AG10803 (cell line): ENCODE measurements at regions not wholly inside any gene's neighbourhood (a gene's known extent, or its start where the extent isn't known, plus 50 kb on each side); places are given as distances from the start of the nearest gene placed in this dataset.
"Not testable (repeated sequence)": the region's sequence is repeated elsewhere in the genome, so short reads cannot be mapped to it uniquely, and the experiment has no call there.

ENCODE experiments used
- DNase-seq: peaks from one replicate; pipeline ENCODE4 v3.0.0; 2010; ENCODE audit warnings: low read depth
- H3K4me3 ChIP-seq: 2 replicates; pipeline ENCODE4 v1.5.1; 2011; ENCODE audit warnings: mild to moderate bottlenecking, low read length, control low read depth
- CTCF ChIP-seq: conservative IDR thresholded peaks from 2 replicates; pipeline ENCODE4 v1.5.1; 2011; ENCODE audit warnings: mild to moderate bottlenecking, low read length, control low read depth, inconsistent platforms

- H3K4me3 ChIP-seq: no peak overlapping the region
- TF ChIP-seq CTCF: no peak
- DNase-seq: no peak
These were observed 71.3 kb upstream of the DYNLT3 start for GRCh38 chrX:37918703-37919102.

GRCh38 chrX:37921758-37922157 is 74.4 kb upstream of the DYNLT3 start:
- H3K4me3 ChIP-seq: no peak overlapping the region
- peak; percentile 29 for DNase-seq
- no peak for TF ChIP-seq CTCF

GRCh38 chrX:37922928-37923327 is 75.6 kb upstream of the DYNLT3 start:
- no peak for TF ChIP-seq CTCF
- no peak for DNase-seq
- H3K4me3 ChIP-seq: no peak overlapping the region

- DNase-seq, H3K4me3 ChIP-seq: not testable (repeated sequence)
These were observed 78.4 kb upstream of the DYNLT3 start for GRCh38 chrX:37925761-37926160.

- DNase-seq: peak; percentile 41
- H3K4me3 ChIP-seq: no peak overlapping the region
- TF ChIP-seq CTCF: peak; percentile 61
These were observed 79.3 kb upstream of the DYNLT3 start for GRCh38 chrX:37926700-37927099.

GRCh38 chrX:37942170-37942569 is 64.2 kb upstream of the SYTL5 start:
- H3K4me3 ChIP-seq: no peak overlapping the region
- no peak for DNase-seq
- TF ChIP-seq CTCF: no peak

- no peak overlapping the region for H3K4me3 ChIP-seq
- DNase-seq: no peak
- TF ChIP-seq CTCF: no peak
These were observed 62.6 kb upstream of the SYTL5 start for GRCh38 chrX:37943554-37944344.

- TF ChIP-seq CTCF: no peak
- no peak overlapping the region for H3K4me3 ChIP-seq
- DNase-seq: no peak
These were observed 60.2 kb upstream of the SYTL5 start for GRCh38 chrX:37946197-37946596.
